ENCODE measurements at regions not wholly inside any gene's neighbourhood (a gene's known extent, or its start where the extent isn't known, plus 50 kb on each side); places are given as distances from the start of the nearest gene placed in this dataset.

DNA sequence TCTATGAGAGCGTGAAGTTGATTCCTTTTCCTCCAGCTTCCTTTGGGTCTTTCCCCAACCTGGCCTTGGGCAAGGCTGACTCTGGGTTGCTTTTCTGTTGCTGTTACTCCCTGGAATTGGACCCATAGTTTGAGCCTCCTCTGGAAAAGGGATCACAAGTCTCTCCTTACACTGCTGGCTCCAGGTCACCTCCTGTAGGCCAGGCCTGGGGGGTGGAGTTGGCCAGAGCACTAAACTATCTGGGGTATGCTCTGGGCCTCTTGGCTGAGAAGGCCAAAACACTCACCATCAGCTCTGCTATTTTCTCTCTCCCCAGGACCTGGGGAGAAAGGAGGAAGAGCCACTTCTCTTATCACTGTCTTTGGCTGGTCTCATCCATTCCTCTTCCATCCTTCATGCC is 56.5 kb upstream of the NCOA1 start:
- H3K36me3 ChIP-seq (ENCODE audit: control insufficient read depth in 1 of 2, insufficient read depth in 2 of 2, low read length in 2 of 2): no peaks in the 10 kb centered on the region
- intact Hi-C loops (cut with micrococcal nuclease): no loop called here

More for the DNA sequence above, 56.5 kb upstream of the NCOA1 start:
- Histone ChIP-seq H3K4me2 (ENCODE audit: low read length) (no peak overlapping the region), H3K79me2 (ENCODE audit: insufficient read depth, low read length) (no peaks in the 10 kb centered on the region), H3K9me3 (ENCODE audit: control insufficient read depth in 1 of 2, insufficient read depth in 1 of 2, low read depth in 1 of 2, low read length in 2 of 2) (no peaks in the 10 kb centered on the region), H3K4me1 (ENCODE audit: control insufficient read depth in 1 of 2, insufficient read depth in 2 of 2, low read length in 2 of 2) (no peaks in the 10 kb centered on the region), H3K4me3 (replicated peaks in 1 of 2; ENCODE audit: low read depth in 1 of 2, low read length in 2 of 2) (no peak overlapping the region), H3K27me3 (ENCODE audit: insufficient read depth, low read length) (no peaks in the 10 kb centered on the region), H3K27ac (ENCODE audit: low read depth, low read length) (no peak overlapping the region), H3K9me2 (ENCODE audit: insufficient read depth) (no peaks in the 10 kb centered on the region), H3K9ac (ENCODE audit: low read length) (no peak overlapping the region), H2AFZ (ENCODE audit: low read depth, low read length, poor library complexity, severe bottlenecking) (no peak overlapping the region), H4K20me1 (ENCODE audit: insufficient read depth) (no peaks in the 10 kb centered on the region)
- no peak for DNase-seq (ENCODE audit: low read depth, low spot score)
- ATAC-seq: no peak
- ChIA-PET RAD21 (ENCODE audit: low non-redundant PET in 1 of 2, low total read pairs in 2 of 2, uncharacterized antibody in 2 of 2, unreplicated experiment in 2 of 2) (no interaction called here), POLR2A (no interaction called here), CTCF (no interaction called here)
- no TSS peak for BruUV-seq (replicated peaks)
- no peak for TF ChIP-seq POLR2A (IDR thresholded peaks at IDR 0.05; ENCODE audit: borderline replicate concordance, extremely low read depth, insufficient read depth, insufficient read length)
- TF ChIP-seq EZH2 (IDR thresholded peaks at IDR 0.05): no peak
- no peak for TF ChIP-seq YY1 (IDR thresholded peaks at IDR 0.05; ENCODE audit: extremely low read depth, insufficient replicate concordance, low read depth, low read length)
- no peak for TF ChIP-seq REST (IDR thresholded peaks at IDR 0.05; ENCODE audit: low read depth)
